OCI-LY7 (cell line): ENCODE measurements at regions not wholly inside any gene's neighbourhood (a gene's known extent, or its start where the extent isn't known, plus 50 kb on each side); places are given as distances from the start of the nearest gene placed in this dataset.

ENCODE experiments used
- BruUV-seq: library from RNA; stranded (reverse); fragments of 400-500 nt; replicated peaks from 2 replicates; lab custom pipeline; 2021; lab: Mats Ljungman, UMichigan
- CTCF ChIA-PET: fragments of 300-600 bp; sonication (Branson Sonifier 250); formaldehyde crosslinking; loops from one replicate; lab custom pipeline; 2022; ENCODE audit warnings: antibody characterized with exemption; ENCODE audit not compliant: unreplicated experiment; lab: Charles Lee
- POLR2A ChIA-PET: fragments of 300-600 bp; sonication (Branson Sonifier 250); formaldehyde crosslinking; loops from one replicate; lab custom pipeline; 2022; ENCODE audit warnings: antibody characterized with exemption; lab: Charles Lee
- DNase-seq: peaks from one replicate; pipeline ENCODE4 v3.0.0-alpha.2; 2015; ENCODE audit warnings: low spot score
- H2AFZ ChIP-seq: fragments of 200-600 bp; sonication (generic), shearing (Covaris generic); 2 replicates; pipeline ENCODE4 v1.6.1; 2014; ENCODE audit warnings: mild to moderate bottlenecking, antibody characterized with exemption, low read length, moderate library complexity
- H3K27ac ChIP-seq: fragments of 200-600 bp; sonication (generic); 2 replicates; pipeline ENCODE4 v1.5.1; 2014; ENCODE audit warnings: mixed run types, low read depth, mild to moderate bottlenecking, moderate library complexity, low read length, inconsistent platforms; ENCODE audit not compliant: poor library complexity, severe bottlenecking
- H3K36me3 ChIP-seq: fragments of 200-600 bp; sonication (generic); 2 replicates; pipeline ENCODE4 v1.6.1; 2014; ENCODE audit warnings: mild to moderate bottlenecking, antibody characterized with exemption, low read length, moderate library complexity, mixed read lengths; ENCODE audit not compliant: insufficient read depth
- H3K4me1 ChIP-seq: fragments of 200-600 bp; sonication (generic); 2 replicates; pipeline ENCODE4 v1.5.1; 2014; ENCODE audit warnings: mild to moderate bottlenecking, low read length; ENCODE audit not compliant: insufficient read depth, poor library complexity, severe bottlenecking
- H3K4me2 ChIP-seq: fragments of 200-600 bp; sonication (generic); 2 replicates; pipeline ENCODE4 v1.6.1; 2014; ENCODE audit warnings: mild to moderate bottlenecking, low read length
- H3K4me3 ChIP-seq: fragments of 200-600 bp; sonication (generic); 2 replicates; pipeline ENCODE4 v1.5.1; 2014; ENCODE audit warnings: mild to moderate bottlenecking, low read depth, low read length; ENCODE audit not compliant: poor library complexity, severe bottlenecking
- H3K79me2 ChIP-seq: fragments of 200-600 bp; sonication (generic); 2 replicates; pipeline ENCODE4 v1.6.1; 2016; ENCODE audit warnings: low read depth, mild to moderate bottlenecking, low read length, moderate library complexity, mixed read lengths; ENCODE audit not compliant: insufficient read depth
- H3K9me2 ChIP-seq: fragments of 200-600 bp; sonication (generic); 2 replicates; pipeline ENCODE4 v1.6.1; 2016; ENCODE audit warnings: mild to moderate bottlenecking, low read length, mixed read lengths; ENCODE audit not compliant: insufficient read depth
- H3K9me3 ChIP-seq: fragments of 200-600 bp; sonication (generic); 2 replicates; pipeline ENCODE4 v1.6.1; 2014; ENCODE audit warnings: mild to moderate bottlenecking, mixed run types, low read length, mixed read lengths
- H4K20me1 ChIP-seq: fragments of 200-600 bp; sonication (generic); 2 replicates; pipeline ENCODE4 v1.6.1; 2014; ENCODE audit warnings: mild to moderate bottlenecking, antibody characterized with exemption, low read length, moderate library complexity, mixed read lengths; ENCODE audit not compliant: insufficient read depth
- CTCF ChIP-seq: fragments of 200-600 bp; sonication (generic); conservative IDR thresholded peaks from 2 replicates; pipeline ENCODE4 v1.5.1; 2014; ENCODE audit warnings: mild to moderate bottlenecking, antibody characterized with exemption, low read length, moderate library complexity, mixed read lengths
- EZH2phosphoT487 ChIP-seq: fragments of 200-600 bp; sonication (generic); IDR thresholded peaks from 2 replicates; pipeline ENCODE4 v1.6.1; 2018; ENCODE audit warnings: low read depth, borderline replicate concordance, mild to moderate bottlenecking, mixed run types, antibody characterized with exemption, low read length, moderate library complexity, mixed read lengths
- intact Hi-C: fragments of 100-400 bp; cut with micrococcal nuclease; formaldehyde crosslinking; loops from one replicate; pipeline ENCODE4 v1.10.0; 2022; ENCODE audit not compliant: unreplicated experiment

GRCh38 chr1:244327533-244327932 is 124.2 kb downstream of the ADSS2 start:
- Histone ChIP-seq H3K79me2 (no peaks in the 10 kb centered on the region), H3K9me3 (no peaks in the 10 kb centered on the region), H3K36me3 (no peaks in the 10 kb centered on the region), H3K9me2 (no peaks in the 10 kb centered on the region), H3K4me3 (no peak overlapping the region), H3K27ac (no peak overlapping the region), H3K4me2 (no peak overlapping the region), H2AFZ (no peak overlapping the region), H3K4me1 (no peaks in the 10 kb centered on the region), H4K20me1 (no peaks in the 10 kb centered on the region)
- CTCF ChIA-PET = no interaction called here
- TF ChIP-seq EZH2phosphoT487 (no peak), CTCF (no peak)
- intact Hi-C loops = no loop called here
- DNase-seq = no peak
- POLR2A ChIA-PET = interaction anchor here (0.7 kb wide), 1 partner anchor 11 kb away, joined by 3 read pairs; no protein-coding TSS in a partner anchor
- no TSS peak for BruUV-seq

- ChIA-PET POLR2A (interaction anchor here (0.6 kb wide), 1 partner anchor 261 kb away, joined by 3 read pairs; no protein-coding TSS in a partner anchor), CTCF (no interaction called here)
- BruUV-seq = no TSS peak
- H3K79me2 ChIP-seq = no peaks in the 10 kb centered on the region
- H3K9me3 ChIP-seq = no peaks in the 10 kb centered on the region
- no peak for TF ChIP-seq CTCF
- no peak for TF ChIP-seq EZH2phosphoT487
- no peaks in the 10 kb centered on the region for H4K20me1 ChIP-seq
- intact Hi-C loops = no loop called here
- DNase-seq = no peak
- H3K4me3 ChIP-seq = no peak overlapping the region
- H2AFZ ChIP-seq = no peak overlapping the region
- H3K4me1 ChIP-seq = no peaks in the 10 kb centered on the region
- no peak overlapping the region for H3K27ac ChIP-seq
- no peaks in the 10 kb centered on the region for H3K9me2 ChIP-seq
- H3K36me3 ChIP-seq = no peaks in the 10 kb centered on the region
- H3K4me2 ChIP-seq = no peak overlapping the region
These were observed 123.2 kb downstream of the ADSS2 start for GRCh38 chr1:244328476-244328875.

GRCh38 chr1:244329591-244330317 is 122.0 kb downstream of the ADSS2 start:
- no peaks in the 10 kb centered on the region for H4K20me1 ChIP-seq
- no peaks in the 10 kb centered on the region for H3K9me2 ChIP-seq
- H3K27ac ChIP-seq = no peak overlapping the region
- POLR2A ChIA-PET = no interaction called here
- CTCF ChIA-PET = no interaction called here
- H3K36me3 ChIP-seq = no peaks in the 10 kb centered on the region
- no peak overlapping the region for H3K4me3 ChIP-seq
- H3K4me2 ChIP-seq = no peak overlapping the region
- TF ChIP-seq CTCF (no peak), EZH2phosphoT487 (no peak)
- intact Hi-C loops = no loop called here
- H2AFZ ChIP-seq = no peak overlapping the region
- H3K4me1 ChIP-seq = no peaks in the 10 kb centered on the region
- no TSS peak for BruUV-seq
- H3K9me3 ChIP-seq = no peaks in the 10 kb centered on the region
- H3K79me2 ChIP-seq = no peaks in the 10 kb centered on the region
- no peak for DNase-seq
